ENCODE measurements at regions not wholly inside any gene's neighbourhood (a gene's known extent, or its start where the extent isn't known, plus 50 kb on each side); places are given as distances from the start of the nearest gene placed in this dataset.

- TF ChIP-seq REST (IDR thresholded peaks at IDR 0.05; ENCODE audit: borderline replicate concordance) (peak; percentile 61; the same call in 1 of the 2 replicates), REST (CRISPR knock-in tag; IDR thresholded peaks at IDR 0.05; ENCODE audit: low read depth) (no peak), TAF1 (IDR thresholded peaks at IDR 0.05; ENCODE audit: control insufficient read depth, extremely low read depth, insufficient read depth, low read length, severe bottlenecking) (no peak), PBX2 (CRISPR knock-in tag; IDR thresholded peaks at IDR 0.05; ENCODE audit: low read depth) (no peak), PBX2 (tag; conservative IDR thresholded peaks at IDR 0.05; ENCODE audit: low read depth) (no peak), ZBTB11 (CRISPR knock-in tag; IDR thresholded peaks at IDR 0.05) (no peak), HMG20B (CRISPR knock-in tag; IDR thresholded peaks at IDR 0.05) (no peak), CTCF (IDR thresholded peaks at IDR 0.05 in 2 of 3, conservative IDR thresholded peaks at IDR 0.05 in 1 of 3; ENCODE audit: insufficient read depth in 2 of 3, low read depth in 1 of 3, low read length in 3 of 3) (peak; percentile 29 to 73 (median 47); a peak in 3 of 6 replicates)
Measured at GRCh38 chr1:198465201-198466144, 75.0 kb downstream of the ATP6V1G3 start (continued).
